ENCODE measurements at regions not wholly inside any gene's neighbourhood (a gene's known extent, or its start where the extent isn't known, plus 50 kb on each side); places are given as distances from the start of the nearest gene placed in this dataset.

DNA sequence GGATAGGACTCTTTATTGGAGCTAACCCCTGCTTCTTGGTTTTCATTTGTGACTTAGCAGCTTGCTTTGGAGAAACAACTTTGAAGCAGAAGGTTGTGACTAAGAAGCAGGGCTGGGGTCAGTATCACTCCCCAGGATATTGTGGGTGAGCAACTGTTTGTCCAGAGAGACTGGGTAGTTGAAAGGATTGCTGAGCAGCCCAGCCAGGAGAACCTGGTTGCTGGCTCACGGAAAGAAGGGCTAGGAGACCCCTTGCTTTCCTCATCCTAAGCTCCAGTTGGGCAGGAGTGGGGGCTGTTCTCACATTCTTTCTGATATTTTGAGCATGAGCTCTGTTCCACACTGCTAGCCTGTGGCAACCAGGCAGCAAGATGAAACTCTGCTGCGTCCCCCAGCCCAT lies 151.2 kb downstream of the CBLN1 start:
- ChIA-PET CTCF (no interaction called here), POLR2A (no interaction called here)
- H3K4me3 ChIP-seq (ENCODE audit: low read depth, low read length), result no peak overlapping the region
- TF ChIP-seq, protein P1, sequence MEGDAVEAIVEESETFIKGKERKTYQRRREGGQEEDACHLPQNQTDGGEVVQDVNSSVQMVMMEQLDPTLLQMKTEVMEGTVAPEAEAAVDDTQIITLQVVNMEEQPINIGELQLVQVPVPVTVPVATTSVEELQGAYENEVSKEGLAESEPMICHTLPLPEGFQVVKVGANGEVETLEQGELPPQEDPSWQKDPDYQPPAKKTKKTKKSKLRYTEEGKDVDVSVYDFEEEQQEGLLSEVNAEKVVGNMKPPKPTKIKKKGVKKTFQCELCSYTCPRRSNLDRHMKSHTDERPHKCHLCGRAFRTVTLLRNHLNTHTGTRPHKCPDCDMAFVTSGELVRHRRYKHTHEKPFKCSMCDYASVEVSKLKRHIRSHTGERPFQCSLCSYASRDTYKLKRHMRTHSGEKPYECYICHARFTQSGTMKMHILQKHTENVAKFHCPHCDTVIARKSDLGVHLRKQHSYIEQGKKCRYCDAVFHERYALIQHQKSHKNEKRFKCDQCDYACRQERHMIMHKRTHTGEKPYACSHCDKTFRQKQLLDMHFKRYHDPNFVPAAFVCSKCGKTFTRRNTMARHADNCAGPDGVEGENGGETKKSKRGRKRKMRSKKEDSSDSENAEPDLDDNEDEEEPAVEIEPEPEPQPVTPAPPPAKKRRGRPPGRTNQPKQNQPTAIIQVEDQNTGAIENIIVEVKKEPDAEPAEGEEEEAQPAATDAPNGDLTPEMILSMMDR (IDR thresholded peaks at IDR 0.05; ENCODE audit: insufficient read depth, low read depth, low read length), result no peak
- no peaks in the 10 kb centered on the region for H3K27me3 ChIP-seq (ENCODE audit: control insufficient read depth, insufficient read depth, low read length)
- no peaks in the 10 kb centered on the region for H3K36me3 ChIP-seq (ENCODE audit: control insufficient read depth, insufficient read depth, low read length)
- no peak for DNase-seq (ENCODE audit: low read depth)

DNA sequence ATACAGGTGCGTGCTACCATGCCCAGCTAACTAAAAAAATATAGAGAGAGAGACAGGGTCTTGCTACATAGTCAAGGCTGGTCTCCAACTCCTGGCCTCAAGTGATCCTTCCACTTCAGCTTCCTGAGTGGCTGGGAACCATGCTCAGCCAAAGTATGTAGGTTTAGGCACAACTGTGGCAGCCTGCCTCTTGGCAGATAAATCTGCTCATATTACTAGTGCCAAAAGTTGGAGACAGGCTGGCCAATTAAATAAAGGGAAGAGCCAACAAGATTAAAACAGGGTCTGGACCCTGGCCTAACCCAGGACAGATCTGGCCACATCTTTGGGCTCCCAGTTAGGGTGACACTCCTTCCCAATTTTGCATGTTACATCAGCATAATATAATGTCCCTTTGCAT lies 151.7 kb downstream of the CBLN1 start:
- CTCF ChIA-PET, result no interaction called here

GRCh38 chr16:49128740-49129139 lies 152.9 kb downstream of the CBLN1 start:
- POLR2A ChIA-PET, result no interaction called here
- no peak for DNase-seq (ENCODE audit: low read depth)

More for the DNA sequence above, 151.7 kb downstream of the CBLN1 start:
- TF ChIP-seq, protein P1 (IDR thresholded peaks at IDR 0.05; ENCODE audit: insufficient read depth, low read depth, low read length), result no peak
- POLR2A ChIA-PET, result no interaction called here
- Histone ChIP-seq H3K27me3 (ENCODE audit: control insufficient read depth, insufficient read depth, low read length) (no peaks in the 10 kb centered on the region), H3K36me3 (ENCODE audit: control insufficient read depth, insufficient read depth, low read length) (no peaks in the 10 kb centered on the region), H3K4me3 (ENCODE audit: low read depth, low read length) (no peak overlapping the region)
- no peak for DNase-seq (ENCODE audit: low read depth)

GRCh38 chr16:49127103-49127502 lies 154.5 kb downstream of the CBLN1 start:
- H3K4me3 ChIP-seq (ENCODE audit: low read depth, low read length), result no peak overlapping the region
- DNase-seq (ENCODE audit: low read depth), result no peak
- CTCF ChIA-PET, result no interaction called here
- no peaks in the 10 kb centered on the region for H3K36me3 ChIP-seq (ENCODE audit: control insufficient read depth, insufficient read depth, low read length)
- TF ChIP-seq, protein P1 (IDR thresholded peaks at IDR 0.05; ENCODE audit: insufficient read depth, low read depth, low read length), result no peak
- H3K27me3 ChIP-seq (ENCODE audit: control insufficient read depth, insufficient read depth, low read length), result no peaks in the 10 kb centered on the region
- POLR2A ChIA-PET, result no interaction called here

More at GRCh38 chr16:49128740-49129139, 152.9 kb downstream of the CBLN1 start:
- CTCF ChIA-PET, result interaction anchor here (0.6 kb wide), 1 partner anchor 11 kb away, joined by 5 read pairs; no protein-coding TSS in a partner anchor
- TF ChIP-seq, protein P1 (IDR thresholded peaks at IDR 0.05; ENCODE audit: insufficient read depth, low read depth, low read length), result no peak
- Histone ChIP-seq H3K4me3 (ENCODE audit: low read depth, low read length) (no peak overlapping the region), H3K36me3 (ENCODE audit: control insufficient read depth, insufficient read depth, low read length) (no peaks in the 10 kb centered on the region), H3K27me3 (ENCODE audit: control insufficient read depth, insufficient read depth, low read length) (no peaks in the 10 kb centered on the region)

DNA sequence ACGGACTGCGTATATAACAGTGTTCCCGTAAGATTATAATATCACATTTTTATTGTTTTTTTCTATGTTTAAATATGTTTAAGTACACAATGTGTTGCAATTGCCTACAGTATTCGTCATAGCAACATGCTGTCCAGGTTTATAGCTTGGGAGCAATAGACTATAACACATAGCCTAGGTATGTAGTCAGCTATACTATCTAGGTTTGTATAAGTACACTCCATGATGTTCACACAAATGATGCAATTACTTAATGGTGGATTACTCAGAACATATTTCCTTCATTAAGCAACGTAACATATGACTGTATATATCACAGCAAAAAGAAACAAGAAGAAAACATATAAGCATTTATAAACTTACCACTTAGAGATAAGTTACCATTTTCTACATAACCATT lies 160.0 kb downstream of the CBLN1 start:
- DNase-seq (ENCODE audit: low read depth), result no peak
- no peaks in the 10 kb centered on the region for H3K36me3 ChIP-seq (ENCODE audit: control insufficient read depth, insufficient read depth, low read length)
- ChIA-PET CTCF (interaction anchor here (1.4 kb wide), 1 partner anchor 39 kb away, joined by 3 read pairs; no protein-coding TSS in a partner anchor), POLR2A (no interaction called here)
- TF ChIP-seq, protein P1 (IDR thresholded peaks at IDR 0.05; ENCODE audit: insufficient read depth, low read depth, low read length), result no peak
- no peak overlapping the region for H3K4me3 ChIP-seq (ENCODE audit: low read depth, low read length)
- H3K27me3 ChIP-seq (ENCODE audit: control insufficient read depth, insufficient read depth, low read length), result no peaks in the 10 kb centered on the region

Data from BJ (cell line).